ENCODE measurements at regions not wholly inside any gene's neighbourhood (a gene's known extent, or its start where the extent isn't known, plus 50 kb on each side); places are given as distances from the start of the nearest gene placed in this dataset.
A peak's percentile ranks its signal among the peaks of the same experiment; 100 is the strongest.

DNA sequence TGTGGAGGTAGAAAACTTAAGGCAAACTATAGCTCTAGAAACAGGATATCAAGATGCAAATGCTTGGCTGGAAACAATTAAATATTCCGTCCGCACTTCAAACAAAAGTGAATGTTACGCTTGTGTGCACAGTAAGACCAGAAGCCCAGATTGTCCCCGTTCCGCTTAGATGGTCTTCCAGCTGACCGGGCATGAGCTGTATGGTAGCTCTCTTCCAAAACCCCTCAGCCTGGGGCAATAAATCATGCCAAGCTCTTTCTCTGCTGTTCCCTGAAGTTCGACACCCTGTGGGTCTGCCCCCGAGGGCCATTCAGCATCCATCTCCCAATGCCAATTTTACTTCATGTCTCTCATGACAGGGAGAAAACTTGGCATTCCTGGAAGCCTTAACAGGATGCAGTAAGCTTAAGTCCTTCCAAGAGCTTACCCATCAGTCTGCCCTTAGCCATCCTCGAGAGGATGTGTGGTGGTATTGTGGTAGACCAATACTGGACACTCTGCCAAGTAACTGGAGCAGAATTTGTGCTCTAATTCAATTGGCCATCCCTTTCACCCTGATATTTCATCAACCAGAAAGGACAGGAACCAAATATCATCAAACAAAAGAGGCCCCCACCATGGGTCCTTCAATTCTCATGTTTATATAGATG is 70.7 kb upstream of the RANBP6 start:
- no peak overlapping the region for H3K9ac ChIP-seq (replicated peaks in 1 of 4; ENCODE audit: extremely low read depth in 1 of 4, low read depth in 3 of 4, low read length in 3 of 4)
- no peaks in the 10 kb centered on the region for H4K20me1 ChIP-seq (replicated peaks in 1 of 2; ENCODE audit: control insufficient read depth in 1 of 2, insufficient read depth in 2 of 2, low read length in 2 of 2)
- no peak overlapping the region for H3K14ac ChIP-seq (ENCODE audit: insufficient read length)
- no peak overlapping the region for H4K5ac ChIP-seq (ENCODE audit: insufficient read length, low read depth, low read length)
- no peak overlapping the region for H4K8ac ChIP-seq (ENCODE audit: extremely low read depth, insufficient read depth, low read length)
- no peak for FAIRE-seq
- H2BK12ac ChIP-seq (ENCODE audit: low read depth, low read length) = no peak overlapping the region
- H3K36me3 ChIP-seq (ENCODE audit: control insufficient read depth in 2 of 4, insufficient read depth in 4 of 4, low read length in 3 of 4) = no peaks in the 10 kb centered on the region
- ChIA-PET POLR2A (ENCODE audit: partially characterized antibody) (no interaction called here), CTCF (ENCODE audit: partially characterized antibody) (interaction anchor here (0.6 kb wide), 1 partner anchor 10 kb away, joined by 3 read pairs; no protein-coding TSS in a partner anchor)
- no peak overlapping the region for H3K23ac ChIP-seq (ENCODE audit: insufficient read length)
- WGBS, 2 experiments (ENCODE audit: extremely low coverage in 1 of 2, insufficient coverage in 1 of 2, insufficient read length in 1 of 2, insufficient replicate concordance in 2 of 2, low coverage in 1 of 2, low lambda C conversion rate in 2 of 2, missing lambda C conversion rate in 1 of 2) = 88% methylated on average over 9 of the region's 9 CpGs; no CpG with 5 or more reads in 1 of the 2 experiments
- no peak overlapping the region for H3K4me3 ChIP-seq (ENCODE audit: extremely low read depth in 1 of 4, insufficient read depth in 2 of 4, low read depth in 3 of 4, low read length in 4 of 4)
- DNase-seq (ENCODE audit: low read depth in 1 of 2, low spot score in 2 of 2) = no peak
- no peaks in the 10 kb centered on the region for H3K79me2 ChIP-seq (ENCODE audit: control insufficient read depth in 1 of 2, insufficient read depth in 2 of 2, low read length in 2 of 2)
- no peak for TF ChIP-seq EGR1 (IDR thresholded peaks at IDR 0.05; ENCODE audit: borderline replicate concordance, low read depth, low read length)
- TF ChIP-seq SUZ12 (IDR thresholded peaks at IDR 0.05; ENCODE audit: low read length) = no peak
- no peak for TF ChIP-seq RNF2 (IDR thresholded peaks at IDR 0.05; ENCODE audit: borderline replicate concordance, low read depth, low read length, missing control alignments, poor library complexity, severe bottlenecking)
- no peak for TF ChIP-seq BCL11A (IDR thresholded peaks at IDR 0.05; ENCODE audit: low read depth in 2 of 2, low read length in 2 of 2)
- TF ChIP-seq CREB1 (IDR thresholded peaks at IDR 0.05) = no peak
- TF ChIP-seq TBP (IDR thresholded peaks at IDR 0.05; ENCODE audit: low read depth, low read length) = no peak
- no peak for TF ChIP-seq EZH2 (IDR thresholded peaks at IDR 0.05; ENCODE audit: low read depth, low read length, severe bottlenecking)
- no peak for TF ChIP-seq MAFK (IDR thresholded peaks at IDR 0.05; ENCODE audit: low read depth, low read length)
- H3K4me2 ChIP-seq (ENCODE audit: insufficient read depth in 1 of 2, low read depth in 2 of 2, low read length in 2 of 2) = no peak overlapping the region
- no peaks in the 10 kb centered on the region for H3K4me1 ChIP-seq (replicated peaks in 1 of 4; ENCODE audit: control insufficient read depth in 3 of 4, insufficient read depth in 4 of 4, low read length in 3 of 4)
- no peak overlapping the region for H2BK20ac ChIP-seq (ENCODE audit: low read length)
- H2AK5ac ChIP-seq (ENCODE audit: low read depth, low read length) = peak overlapping the region; percentile 26; the same call in 1 of the 2 replicates
- no peaks in the 10 kb centered on the region for H3K9me3 ChIP-seq (ENCODE audit: insufficient read depth in 2 of 2, low read depth in 1 of 2, low read length in 1 of 2)
- no peak overlapping the region for H2AFZ ChIP-seq (ENCODE audit: low read length)
- H3K23me2 ChIP-seq (ENCODE audit: low read depth, low read length) = no peaks in the 10 kb centered on the region
- H4K91ac ChIP-seq (replicated peaks; ENCODE audit: insufficient read length, low read length) = no peak overlapping the region
- no peak overlapping the region for H3K4ac ChIP-seq (replicated peaks; ENCODE audit: insufficient read length, low read depth, low read length)
- H3K27ac ChIP-seq (ENCODE audit: low read depth, low read length) = no peak overlapping the region
- H3K79me1 ChIP-seq (ENCODE audit: low read depth, low read length) = no peaks in the 10 kb centered on the region
- H3K27me3 ChIP-seq (replicated peaks in 1 of 4; ENCODE audit: control insufficient read depth in 3 of 4, extremely low read depth in 1 of 4, insufficient read depth in 3 of 4, low read length in 3 of 4) = no peaks in the 10 kb centered on the region
- no peak overlapping the region for H2BK15ac ChIP-seq (ENCODE audit: low read length)
- H3K56ac ChIP-seq (replicated peaks; ENCODE audit: insufficient read length, low read depth, low read length) = no peak overlapping the region
- no peak overlapping the region for H3K18ac ChIP-seq (ENCODE audit: extremely low read depth, low read length)
- no peak overlapping the region for H2BK120ac ChIP-seq (replicated peaks; ENCODE audit: low read depth, low read length)
- H2BK5ac ChIP-seq (ENCODE audit: low read depth, low read length) = peak overlapping the region; percentile 18; the same call in 1 of the 2 replicates

All from H1 (cell line).